Prostate gland (tissue), 2 donors: ENCODE measurements at regions not wholly inside any gene's neighbourhood (a gene's known extent, or its start where the extent isn't known, plus 50 kb on each side); places are given as distances from the start of the nearest gene placed in this dataset.

Source experiments
- CTCF ChIP-seq, 4 experiments: fragments of 200-600 bp in 2 of 4; fragments of 450-650 bp in 2 of 4; sonication (generic) in 2 of 4; IDR thresholded peaks; 1 replicate in 3 of 4; 2 replicates in 1 of 4; pipeline ENCODE4 v1.5.1; 2016 to 2019; ENCODE audit warnings: antibody characterized with exemption in 4 of 4, mild to moderate bottlenecking in 2 of 4, moderate library complexity in 2 of 4
- POLR2A ChIP-seq: fragments of 450-650 bp; IDR thresholded peaks from one replicate; pipeline ENCODE4 v1.6.1; 2016; ENCODE audit warnings: antibody characterized with exemption, mild to moderate bottlenecking
- POLR2AphosphoS5 ChIP-seq: sonication (generic); formaldehyde crosslinking; IDR thresholded peaks from one replicate; pipeline ENCODE4 v1.6.1; 2017; ENCODE audit warnings: antibody characterized with exemption

- no peak for TF ChIP-seq CTCF (IDR thresholded peaks at IDR 0.05)
- no peak for TF ChIP-seq POLR2AphosphoS5
- TF ChIP-seq POLR2A, result no peak
Observed at GRCh38 chr7:32360127-32360526, 130.1 kb downstream of the LSM5 start.
